ENCODE measurements at regions not wholly inside any gene's neighbourhood (a gene's known extent, or its start where the extent isn't known, plus 50 kb on each side); places are given as distances from the start of the nearest gene placed in this dataset.

- TF ChIP-seq PPARA (CRISPR knock-in tag; IDR thresholded peaks at IDR 0.05; ENCODE audit: borderline replicate concordance): no peak
- no peak for TF ChIP-seq RARB (CRISPR knock-in tag; IDR thresholded peaks at IDR 0.05)
- no peak for TF ChIP-seq SNAI2 (CRISPR knock-in tag; IDR thresholded peaks at IDR 0.05)
- no peak for TF ChIP-seq ESRRG (CRISPR knock-in tag; IDR thresholded peaks at IDR 0.05)
- no peak for TF ChIP-seq ZNF70 (CRISPR knock-in tag; IDR thresholded peaks at IDR 0.05)
- no peak for TF ChIP-seq CREB5 (CRISPR knock-in tag; IDR thresholded peaks at IDR 0.05; ENCODE audit: low read depth)
- no peak for TF ChIP-seq OSR1 (CRISPR knock-in tag; IDR thresholded peaks at IDR 0.05)
- TF ChIP-seq ZC3H10 (CRISPR knock-in tag; IDR thresholded peaks at IDR 0.05): no peak
- TF ChIP-seq ISL1 (CRISPR knock-in tag; IDR thresholded peaks at IDR 0.05): no peak
- no peak for TF ChIP-seq PATZ1 (CRISPR knock-in tag; IDR thresholded peaks at IDR 0.05; ENCODE audit: borderline replicate concordance)
- ATAC-seq: no peak
These were observed 200.0 kb upstream of the MAOA start for GRCh38 chrX:43456063-43456462.

- no peak for ATAC-seq
- no peak for TF ChIP-seq PATZ1 (CRISPR knock-in tag; IDR thresholded peaks at IDR 0.05; ENCODE audit: borderline replicate concordance)
- no peak for TF ChIP-seq CSDC2 (CRISPR knock-in tag; IDR thresholded peaks at IDR 0.05)
- no peak for TF ChIP-seq ZFP30 (CRISPR knock-in tag; IDR thresholded peaks at IDR 0.05)
- TF ChIP-seq ZC3H10 (CRISPR knock-in tag; IDR thresholded peaks at IDR 0.05): no peak
- no peak for TF ChIP-seq ZFP3 (CRISPR knock-in tag; IDR thresholded peaks at IDR 0.05)
- TF ChIP-seq RARB (CRISPR knock-in tag; IDR thresholded peaks at IDR 0.05): no peak
- TF ChIP-seq BACH2 (CRISPR knock-in tag; IDR thresholded peaks at IDR 0.05; ENCODE audit: borderline replicate concordance): no peak
- no peak for TF ChIP-seq ARNTL (CRISPR knock-in tag; IDR thresholded peaks at IDR 0.05; ENCODE audit: borderline replicate concordance, low read depth)
These were observed 199.2 kb upstream of the MAOA start for GRCh38 chrX:43456906-43457305.

- ATAC-seq: no peak
- TF ChIP-seq ISL1 (CRISPR knock-in tag; IDR thresholded peaks at IDR 0.05) (no peak), POU6F1 (CRISPR knock-in tag; IDR thresholded peaks at IDR 0.05; ENCODE audit: borderline replicate concordance, low read depth) (no peak), GLIS3 (CRISPR knock-in tag; IDR thresholded peaks at IDR 0.05) (no peak), ZC3H10 (CRISPR knock-in tag; IDR thresholded peaks at IDR 0.05) (no peak), PPARA (CRISPR knock-in tag; IDR thresholded peaks at IDR 0.05; ENCODE audit: borderline replicate concordance) (no peak), PATZ1 (CRISPR knock-in tag; IDR thresholded peaks at IDR 0.05; ENCODE audit: borderline replicate concordance) (no peak), ESRRG (CRISPR knock-in tag; IDR thresholded peaks at IDR 0.05) (no peak), ZFP30 (CRISPR knock-in tag; IDR thresholded peaks at IDR 0.05) (no peak), SNAI2 (CRISPR knock-in tag; IDR thresholded peaks at IDR 0.05) (no peak), CSRNP3 (CRISPR knock-in tag; IDR thresholded peaks at IDR 0.05) (no peak), TOX (CRISPR knock-in tag; IDR thresholded peaks at IDR 0.05; ENCODE audit: borderline replicate concordance) (no peak), OSR1 (CRISPR knock-in tag; IDR thresholded peaks at IDR 0.05) (no peak), ZNF8 (CRISPR knock-in tag; IDR thresholded peaks at IDR 0.05) (no peak), TSHZ2 (CRISPR knock-in tag; IDR thresholded peaks at IDR 0.05) (no peak), BACH2 (CRISPR knock-in tag; IDR thresholded peaks at IDR 0.05; ENCODE audit: borderline replicate concordance) (no peak)
These were observed 188.4 kb upstream of the MAOA start for GRCh38 chrX:43467608-43468234.
